ENCODE measurements at regions not wholly inside any gene's neighbourhood (a gene's known extent, or its start where the extent isn't known, plus 50 kb on each side); places are given as distances from the start of the nearest gene placed in this dataset.

DNA sequence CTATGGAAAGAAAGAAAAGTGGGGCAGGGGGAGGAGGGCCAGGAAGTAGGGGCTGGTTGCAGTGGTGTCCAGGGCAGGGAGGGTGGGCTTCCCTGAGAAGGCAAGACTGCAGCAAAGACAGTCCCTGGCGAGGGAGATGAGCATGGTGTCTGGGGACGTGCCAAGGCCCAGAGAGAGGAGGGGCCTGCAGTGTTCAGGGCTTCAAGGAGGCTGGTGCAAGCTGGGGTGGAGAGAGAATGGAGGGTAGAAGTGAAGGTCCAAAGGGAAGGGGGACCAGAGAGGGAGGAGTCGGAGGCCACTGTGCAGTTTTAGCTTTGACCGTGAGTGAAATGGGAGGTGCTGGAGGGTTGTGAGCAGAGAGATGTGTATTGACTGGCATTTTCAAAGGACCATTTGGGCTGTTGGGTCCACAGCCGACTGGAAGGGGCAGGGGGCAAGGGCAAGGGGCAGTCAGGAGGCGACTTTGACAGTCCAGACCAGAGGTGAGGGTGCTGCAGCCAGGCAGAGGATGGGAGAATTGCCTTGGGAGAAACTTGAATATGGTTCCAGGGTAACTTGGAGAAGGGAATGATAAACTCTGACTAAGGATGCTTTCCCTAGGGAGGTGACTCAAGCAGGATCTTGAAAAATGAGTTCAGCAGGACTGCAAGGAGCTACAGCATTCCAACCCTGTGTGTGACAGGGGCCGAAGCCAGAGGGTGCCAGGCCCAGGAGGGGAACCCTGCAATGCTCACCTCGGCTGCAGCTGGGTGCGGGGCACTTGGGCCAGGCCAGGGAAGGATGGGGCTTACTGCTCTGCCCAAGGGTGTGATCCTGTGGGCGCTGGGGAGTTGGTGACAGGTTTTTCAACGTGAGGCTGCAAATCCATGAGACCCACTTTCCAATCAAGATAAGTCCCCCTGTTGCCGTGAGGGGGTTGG lies 177.1 kb upstream of the HAAO start:
- H3K4me3 ChIP-seq (ENCODE audit: low read depth, low read length, poor library complexity, severe bottlenecking): no peak overlapping the region
- H3K9me3 ChIP-seq (ENCODE audit: low read length): no peaks in the 10 kb centered on the region
- no peak overlapping the region for H3K27ac ChIP-seq (ENCODE audit: low read depth, low read length, poor library complexity, severe bottlenecking)
- no peaks in the 10 kb centered on the region for H4K20me1 ChIP-seq (ENCODE audit: insufficient read depth, low read length)
- no peak overlapping the region for H2AFZ ChIP-seq (ENCODE audit: low read length)
- no peaks in the 10 kb centered on the region for H3K4me1 ChIP-seq (ENCODE audit: insufficient read depth, low read length, poor library complexity, severe bottlenecking)
- H3K9me2 ChIP-seq (ENCODE audit: insufficient read depth, low read length): no peaks in the 10 kb centered on the region
- intact Hi-C loops (cut with micrococcal nuclease; ENCODE audit: unreplicated experiment): no loop called here
- no TSS peak for BruUV-seq (replicated peaks)
- ChIA-PET CTCF (ENCODE audit: unreplicated experiment) (no interaction called here), POLR2A (no interaction called here)
- TF ChIP-seq, protein P1, sequence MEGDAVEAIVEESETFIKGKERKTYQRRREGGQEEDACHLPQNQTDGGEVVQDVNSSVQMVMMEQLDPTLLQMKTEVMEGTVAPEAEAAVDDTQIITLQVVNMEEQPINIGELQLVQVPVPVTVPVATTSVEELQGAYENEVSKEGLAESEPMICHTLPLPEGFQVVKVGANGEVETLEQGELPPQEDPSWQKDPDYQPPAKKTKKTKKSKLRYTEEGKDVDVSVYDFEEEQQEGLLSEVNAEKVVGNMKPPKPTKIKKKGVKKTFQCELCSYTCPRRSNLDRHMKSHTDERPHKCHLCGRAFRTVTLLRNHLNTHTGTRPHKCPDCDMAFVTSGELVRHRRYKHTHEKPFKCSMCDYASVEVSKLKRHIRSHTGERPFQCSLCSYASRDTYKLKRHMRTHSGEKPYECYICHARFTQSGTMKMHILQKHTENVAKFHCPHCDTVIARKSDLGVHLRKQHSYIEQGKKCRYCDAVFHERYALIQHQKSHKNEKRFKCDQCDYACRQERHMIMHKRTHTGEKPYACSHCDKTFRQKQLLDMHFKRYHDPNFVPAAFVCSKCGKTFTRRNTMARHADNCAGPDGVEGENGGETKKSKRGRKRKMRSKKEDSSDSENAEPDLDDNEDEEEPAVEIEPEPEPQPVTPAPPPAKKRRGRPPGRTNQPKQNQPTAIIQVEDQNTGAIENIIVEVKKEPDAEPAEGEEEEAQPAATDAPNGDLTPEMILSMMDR (conservative IDR thresholded peaks at IDR 0.05; ENCODE audit: low read length): no peak
- no peak for TF ChIP-seq EZH2phosphoT487 (IDR thresholded peaks at IDR 0.05; ENCODE audit: borderline replicate concordance, low read depth, low read length)
- H3K36me3 ChIP-seq (ENCODE audit: insufficient read depth, low read length): no peaks in the 10 kb centered on the region
- H3K79me2 ChIP-seq (ENCODE audit: insufficient read depth, low read depth, low read length): no peaks in the 10 kb centered on the region
- no peak overlapping the region for H3K4me2 ChIP-seq (ENCODE audit: low read length)
- DNase-seq (ENCODE audit: low spot score): no peak

- Histone ChIP-seq H3K4me2 (ENCODE audit: low read length) (no peak overlapping the region), H3K27ac (ENCODE audit: low read depth, low read length, poor library complexity, severe bottlenecking) (no peak overlapping the region), H3K9me3 (ENCODE audit: low read length) (no peaks in the 10 kb centered on the region), H4K20me1 (ENCODE audit: insufficient read depth, low read length) (no peaks in the 10 kb centered on the region), H3K79me2 (ENCODE audit: insufficient read depth, low read depth, low read length) (no peaks in the 10 kb centered on the region), H3K4me3 (ENCODE audit: low read depth, low read length, poor library complexity, severe bottlenecking) (no peak overlapping the region), H2AFZ (ENCODE audit: low read length) (no peak overlapping the region), H3K4me1 (ENCODE audit: insufficient read depth, low read length, poor library complexity, severe bottlenecking) (peaks cover 3% of the 10 kb centered on the region), H3K36me3 (ENCODE audit: insufficient read depth, low read length) (no peaks in the 10 kb centered on the region), H3K9me2 (ENCODE audit: insufficient read depth, low read length) (no peaks in the 10 kb centered on the region)
- ChIA-PET POLR2A (no interaction called here), CTCF (ENCODE audit: unreplicated experiment) (no interaction called here)
- no TSS peak for BruUV-seq (replicated peaks)
- no peak for DNase-seq (ENCODE audit: low spot score)
- TF ChIP-seq, protein P1 (conservative IDR thresholded peaks at IDR 0.05; ENCODE audit: low read length): no peak
- no peak for TF ChIP-seq EZH2phosphoT487 (IDR thresholded peaks at IDR 0.05; ENCODE audit: borderline replicate concordance, low read depth, low read length)
- intact Hi-C loops (cut with micrococcal nuclease; ENCODE audit: unreplicated experiment): no loop called here
Observed at GRCh38 chr2:42967959-42968674, 175.7 kb upstream of the HAAO start.

All from OCI-LY7 (cell line).